ENCODE measurements at regions not wholly inside any gene's neighbourhood (a gene's known extent, or its start where the extent isn't known, plus 50 kb on each side); places are given as distances from the start of the nearest gene placed in this dataset.

- no peak for TF ChIP-seq CTCF (IDR thresholded peaks at IDR 0.05)
Observed at GRCh38 chr6:95404777-95405176, 172.6 kb upstream of the MANEA start.

GRCh38 chr6:95408111-95408510 lies 169.2 kb upstream of the MANEA start:
- TF ChIP-seq CTCF (IDR thresholded peaks at IDR 0.05), result no peak

- TF ChIP-seq CTCF (IDR thresholded peaks at IDR 0.05), result no peak
Observed at GRCh38 chr6:95410168-95410567, 167.2 kb upstream of the MANEA start.

DNA sequence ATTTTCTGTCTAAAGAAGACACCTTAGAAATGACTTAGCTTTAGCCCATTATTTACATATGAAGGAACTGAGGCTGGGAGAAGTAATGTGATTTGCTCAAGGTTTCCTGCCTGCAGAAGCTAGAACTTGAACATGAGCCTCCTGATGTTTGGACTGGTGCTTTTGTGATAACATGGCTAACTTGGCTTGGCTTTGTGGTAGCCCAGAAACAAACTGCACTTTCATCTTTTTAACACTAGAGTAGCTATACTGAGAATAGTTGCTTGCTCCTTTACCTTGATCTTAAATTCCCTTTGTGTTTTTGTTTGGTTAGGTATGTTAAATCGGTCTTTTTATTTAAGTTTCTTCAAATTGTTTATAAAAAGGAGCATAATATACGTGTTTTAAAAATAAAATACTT lies 163.5 kb upstream of the MANEA start:
- no peak for TF ChIP-seq CTCF (IDR thresholded peaks at IDR 0.05)

GRCh38 chr6:95417856-95418255 lies 159.5 kb upstream of the MANEA start:
- no peak for TF ChIP-seq CTCF (IDR thresholded peaks at IDR 0.05)

DNA sequence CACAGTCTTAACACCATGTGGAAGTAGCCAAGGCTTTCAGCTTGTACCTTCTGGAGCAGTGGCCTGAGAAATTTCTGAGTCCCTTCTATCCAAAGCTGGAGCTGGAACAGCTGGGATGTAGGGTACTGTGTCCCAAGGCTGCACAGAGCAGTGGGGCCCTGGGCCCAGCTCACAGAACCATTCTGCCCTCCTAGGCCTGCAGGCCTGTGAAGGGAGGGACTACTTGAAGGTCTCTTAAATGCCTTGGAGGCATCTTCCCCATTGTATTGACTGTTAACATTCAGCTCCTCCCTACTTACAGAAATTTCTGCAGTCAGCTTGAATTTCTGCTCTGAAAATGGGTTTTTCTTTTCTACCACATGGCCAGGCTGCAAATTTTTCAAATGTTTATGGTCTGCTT lies 156.5 kb upstream of the MANEA start:
- TF ChIP-seq CTCF (IDR thresholded peaks at IDR 0.05), result no peak

DNA sequence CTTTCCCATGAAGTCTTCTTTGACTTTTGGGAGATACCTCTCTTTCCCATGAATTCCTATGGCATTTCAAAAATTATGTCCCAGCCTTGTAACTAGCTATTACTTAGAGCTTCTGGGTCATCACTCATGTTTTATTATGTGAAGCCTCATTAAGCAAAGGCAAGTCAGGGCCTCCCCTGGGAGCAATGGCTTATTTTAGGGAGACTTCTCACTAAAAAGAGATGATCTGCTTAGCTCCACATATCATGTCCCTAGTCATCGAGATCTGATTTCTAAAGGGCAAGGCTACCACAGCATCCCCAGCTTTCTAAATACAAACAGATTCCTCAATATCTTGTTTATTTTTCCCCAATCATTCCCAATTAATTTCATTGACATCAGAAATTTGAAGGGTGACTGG lies 154.0 kb upstream of the MANEA start:
- no peak for TF ChIP-seq CTCF (IDR thresholded peaks at IDR 0.05)

DNA sequence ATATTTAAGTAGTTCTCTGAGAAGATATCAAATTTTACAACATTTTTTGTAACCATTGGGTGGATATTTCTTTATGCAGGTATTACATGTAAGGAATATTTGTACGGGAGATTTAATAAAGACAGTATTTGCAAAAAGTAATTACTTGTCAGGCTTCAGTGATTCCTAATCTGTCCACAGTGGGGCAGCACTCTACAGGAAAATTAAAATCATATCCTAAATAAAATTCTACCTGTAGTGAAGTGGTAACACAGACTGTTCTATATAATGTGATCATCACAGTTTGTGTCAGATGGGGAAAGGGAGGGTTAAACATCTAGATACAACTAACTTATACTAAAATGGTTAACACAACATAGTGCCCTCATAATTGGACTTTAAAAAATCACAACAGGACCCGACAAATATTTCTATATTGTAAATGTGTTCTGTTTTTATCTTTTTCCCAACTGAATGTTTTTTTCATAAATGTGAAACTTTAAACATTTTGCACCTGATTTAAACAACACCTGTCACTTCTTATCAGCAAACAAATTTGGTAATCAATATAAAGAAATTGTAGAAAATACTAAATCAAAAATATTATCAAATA lies 145.6 kb upstream of the MANEA start:
- TF ChIP-seq CTCF (IDR thresholded peaks at IDR 0.05), result peak; percentile 85
